HEK293 (cell line): ENCODE measurements at regions not wholly inside any gene's neighbourhood (a gene's known extent, or its start where the extent isn't known, plus 50 kb on each side); places are given as distances from the start of the nearest gene placed in this dataset.

Source experiments
- SETDB1 ChIP-seq: IDR thresholded peaks from one replicate; pipeline ENCODE4 v1.6.1; 2017; ENCODE audit warnings: mild to moderate bottlenecking, low read length, moderate library complexity, mixed read lengths; ENCODE audit not compliant: insufficient read length
- ZBTB1 ChIP-seq: fragments of 450-650 bp; formaldehyde crosslinking; IDR thresholded peaks from 2 replicates; pipeline ENCODE4 v1.5.1; 2016; ENCODE audit warnings: missing biosample characterization, missing genetic modification characterization
- ZNF223 ChIP-seq: fragments of 450-650 bp; formaldehyde crosslinking; IDR thresholded peaks from 2 replicates; pipeline ENCODE4 v1.5.1; 2016; ENCODE audit warnings: missing biosample characterization, missing genetic modification characterization
- ZNF423 ChIP-seq: fragments of 450-650 bp; formaldehyde crosslinking; IDR thresholded peaks from 2 replicates; pipeline ENCODE4 v1.5.1; 2016; ENCODE audit warnings: missing biosample characterization, missing genetic modification characterization
- ZNF785 ChIP-seq: fragments of 450-650 bp; formaldehyde crosslinking; IDR thresholded peaks from 2 replicates; pipeline ENCODE4 v1.5.1; 2016; ENCODE audit warnings: missing biosample characterization, missing genetic modification characterization
- TF ChIP-seq, protein P1 (sequence below): fragments of 450-650 bp; formaldehyde crosslinking; IDR thresholded peaks from 2 replicates; pipeline ENCODE4 v1.5.1; 2016; ENCODE audit warnings: missing biosample characterization, missing genetic modification characterization
- TF ChIP-seq, protein P2 (sequence below): fragments of 450-650 bp; formaldehyde crosslinking; IDR thresholded peaks from 2 replicates; pipeline ENCODE4 v1.5.1; 2016; ENCODE audit warnings: missing biosample characterization, missing genetic modification characterization
- TF ChIP-seq, protein P3 (sequence below): fragments of 450-650 bp; formaldehyde crosslinking; IDR thresholded peaks from 2 replicates; pipeline ENCODE4 v1.5.1; 2017; ENCODE audit warnings: missing biosample characterization, missing genetic modification characterization
- TF ChIP-seq, protein P4 (sequence below): fragments of 450-650 bp; formaldehyde crosslinking; IDR thresholded peaks from 2 replicates; pipeline ENCODE4 v1.5.1; 2016; ENCODE audit warnings: missing biosample characterization, missing genetic modification characterization, low read depth

DNA sequence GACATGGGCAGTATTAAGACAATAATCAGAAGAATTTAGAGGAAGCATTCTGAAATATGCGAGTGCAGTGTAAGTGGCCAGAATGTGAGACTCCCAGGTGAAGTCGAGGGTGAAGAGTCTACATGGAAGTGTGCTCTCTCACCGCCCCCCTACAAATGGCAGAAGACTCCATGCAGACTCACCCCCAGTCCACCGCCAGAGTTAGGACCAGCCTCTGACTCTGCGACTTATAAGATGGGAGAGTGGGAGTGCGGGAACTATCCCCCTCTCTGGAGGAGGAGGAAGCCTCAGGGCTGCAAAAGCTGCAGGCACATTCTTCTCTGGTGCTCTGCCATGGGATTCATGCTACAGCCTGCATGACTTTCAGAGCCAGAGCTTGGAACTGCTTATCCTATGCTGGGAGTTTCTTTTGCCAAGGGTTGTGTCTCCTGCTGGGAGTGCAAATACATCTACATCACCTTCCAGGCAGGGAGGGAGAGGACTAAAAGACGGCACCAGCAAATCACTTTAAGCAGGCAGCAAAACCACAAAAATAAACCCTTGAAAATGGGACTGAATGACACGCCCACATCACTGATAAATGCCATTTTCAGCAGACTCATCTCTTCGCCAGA is 206.7 kb upstream of the SULF2 start:
- TF ChIP-seq ZNF785 (tag by site-specific recombination) (no peak), ZBTB1 (tag by site-specific recombination) (no peak), ZNF223 (tag by site-specific recombination) (no peak), ZNF423 (tag by site-specific recombination) (no peak), SETDB1 (no peak)
- TF ChIP-seq, protein P1, sequence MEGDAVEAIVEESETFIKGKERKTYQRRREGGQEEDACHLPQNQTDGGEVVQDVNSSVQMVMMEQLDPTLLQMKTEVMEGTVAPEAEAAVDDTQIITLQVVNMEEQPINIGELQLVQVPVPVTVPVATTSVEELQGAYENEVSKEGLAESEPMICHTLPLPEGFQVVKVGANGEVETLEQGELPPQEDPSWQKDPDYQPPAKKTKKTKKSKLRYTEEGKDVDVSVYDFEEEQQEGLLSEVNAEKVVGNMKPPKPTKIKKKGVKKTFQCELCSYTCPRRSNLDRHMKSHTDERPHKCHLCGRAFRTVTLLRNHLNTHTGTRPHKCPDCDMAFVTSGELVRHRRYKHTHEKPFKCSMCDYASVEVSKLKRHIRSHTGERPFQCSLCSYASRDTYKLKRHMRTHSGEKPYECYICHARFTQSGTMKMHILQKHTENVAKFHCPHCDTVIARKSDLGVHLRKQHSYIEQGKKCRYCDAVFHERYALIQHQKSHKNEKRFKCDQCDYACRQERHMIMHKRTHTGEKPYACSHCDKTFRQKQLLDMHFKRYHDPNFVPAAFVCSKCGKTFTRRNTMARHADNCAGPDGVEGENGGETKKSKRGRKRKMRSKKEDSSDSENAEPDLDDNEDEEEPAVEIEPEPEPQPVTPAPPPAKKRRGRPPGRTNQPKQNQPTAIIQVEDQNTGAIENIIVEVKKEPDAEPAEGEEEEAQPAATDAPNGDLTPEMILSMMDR (tag by site-specific recombination) = no peak
- TF ChIP-seq, protein P2, sequence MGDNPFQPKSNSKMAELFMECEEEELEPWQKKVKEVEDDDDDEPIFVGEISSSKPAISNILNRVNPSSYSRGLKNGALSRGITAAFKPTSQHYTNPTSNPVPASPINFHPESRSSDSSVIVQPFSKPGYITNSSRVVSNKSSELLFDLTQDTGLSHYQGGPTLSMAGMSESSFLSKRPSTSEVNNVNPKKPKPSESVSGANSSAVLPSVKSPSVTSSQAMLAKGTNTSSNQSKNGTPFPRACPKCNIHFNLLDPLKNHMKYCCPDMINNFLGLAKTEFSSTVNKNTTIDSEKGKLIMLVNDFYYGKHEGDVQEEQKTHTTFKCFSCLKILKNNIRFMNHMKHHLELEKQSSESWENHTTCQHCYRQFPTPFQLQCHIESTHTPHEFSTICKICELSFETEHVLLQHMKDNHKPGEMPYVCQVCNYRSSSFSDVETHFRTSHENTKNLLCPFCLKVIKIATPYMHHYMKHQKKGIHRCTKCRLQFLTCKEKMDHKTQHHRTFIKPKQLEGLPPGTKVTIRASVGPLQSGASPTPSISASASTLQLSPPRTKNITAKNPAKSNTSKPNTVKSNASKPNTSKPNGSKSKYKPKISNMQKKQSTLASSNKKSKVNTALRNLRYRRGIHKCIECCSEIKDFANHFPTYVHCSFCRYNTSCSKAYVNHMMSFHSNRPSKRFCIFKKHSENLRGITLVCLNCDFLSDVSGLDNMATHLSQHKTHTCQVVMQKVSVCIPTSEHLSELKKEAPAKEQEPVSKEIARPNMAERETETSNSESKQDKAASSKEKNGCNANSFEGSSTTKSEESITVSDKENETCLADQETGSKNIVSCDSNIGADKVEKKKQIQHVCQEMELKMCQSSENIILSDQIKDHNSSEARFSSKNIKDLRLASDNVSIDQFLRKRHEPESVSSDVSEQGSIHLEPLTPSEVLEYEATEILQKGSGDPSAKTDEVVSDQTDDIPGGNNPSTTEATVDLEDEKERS (tag by site-specific recombination) = no peak
- TF ChIP-seq, protein P3, sequence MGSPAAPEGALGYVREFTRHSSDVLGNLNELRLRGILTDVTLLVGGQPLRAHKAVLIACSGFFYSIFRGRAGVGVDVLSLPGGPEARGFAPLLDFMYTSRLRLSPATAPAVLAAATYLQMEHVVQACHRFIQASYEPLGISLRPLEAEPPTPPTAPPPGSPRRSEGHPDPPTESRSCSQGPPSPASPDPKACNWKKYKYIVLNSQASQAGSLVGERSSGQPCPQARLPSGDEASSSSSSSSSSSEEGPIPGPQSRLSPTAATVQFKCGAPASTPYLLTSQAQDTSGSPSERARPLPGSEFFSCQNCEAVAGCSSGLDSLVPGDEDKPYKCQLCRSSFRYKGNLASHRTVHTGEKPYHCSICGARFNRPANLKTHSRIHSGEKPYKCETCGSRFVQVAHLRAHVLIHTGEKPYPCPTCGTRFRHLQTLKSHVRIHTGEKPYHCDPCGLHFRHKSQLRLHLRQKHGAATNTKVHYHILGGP (tag by site-specific recombination) = no peak
- TF ChIP-seq, protein P4, sequence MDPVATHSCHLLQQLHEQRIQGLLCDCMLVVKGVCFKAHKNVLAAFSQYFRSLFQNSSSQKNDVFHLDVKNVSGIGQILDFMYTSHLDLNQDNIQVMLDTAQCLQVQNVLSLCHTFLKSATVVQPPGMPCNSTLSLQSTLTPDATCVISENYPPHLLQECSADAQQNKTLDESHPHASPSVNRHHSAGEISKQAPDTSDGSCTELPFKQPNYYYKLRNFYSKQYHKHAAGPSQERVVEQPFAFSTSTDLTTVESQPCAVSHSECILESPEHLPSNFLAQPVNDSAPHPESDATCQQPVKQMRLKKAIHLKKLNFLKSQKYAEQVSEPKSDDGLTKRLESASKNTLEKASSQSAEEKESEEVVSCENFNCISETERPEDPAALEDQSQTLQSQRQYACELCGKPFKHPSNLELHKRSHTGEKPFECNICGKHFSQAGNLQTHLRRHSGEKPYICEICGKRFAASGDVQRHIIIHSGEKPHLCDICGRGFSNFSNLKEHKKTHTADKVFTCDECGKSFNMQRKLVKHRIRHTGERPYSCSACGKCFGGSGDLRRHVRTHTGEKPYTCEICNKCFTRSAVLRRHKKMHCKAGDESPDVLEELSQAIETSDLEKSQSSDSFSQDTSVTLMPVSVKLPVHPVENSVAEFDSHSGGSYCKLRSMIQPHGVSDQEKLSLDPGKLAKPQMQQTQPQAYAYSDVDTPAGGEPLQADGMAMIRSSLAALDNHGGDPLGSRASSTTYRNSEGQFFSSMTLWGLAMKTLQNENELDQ (tag by site-specific recombination) = no peak
